WTC11 (cell line): ENCODE measurements at regions not wholly inside any gene's neighbourhood (a gene's known extent, or its start where the extent isn't known, plus 50 kb on each side); places are given as distances from the start of the nearest gene placed in this dataset.

ENCODE experiments used
- ATAC-seq: fragments of 200-7000 bp; cut with Tn5 transposase; 2 replicates; pipeline ENCODE4 v1.10.0; 2021; ENCODE audit warnings: mild to moderate bottlenecking, moderate library complexity
- CTCF ChIA-PET: fragments of 300-600 bp; sonication (Branson Sonifier 250); formaldehyde crosslinking; loops from one replicate; lab custom pipeline; 2021; ENCODE audit warnings: antibody characterized with exemption; lab: Charles Lee
- POLR2A ChIA-PET: fragments of 350-600 bp; sonication (Branson Sonifier 250); formaldehyde crosslinking; loops from one replicate; lab custom pipeline; 2021; ENCODE audit warnings: antibody characterized with exemption; lab: Charles Lee
- DNase-seq: peaks from one replicate; pipeline ENCODE4 v3.0.0; 2021; ENCODE audit warnings: low spot score
- H3K27ac Mint-ChIP-seq: 2 replicates; pipeline ENCODE4 v1.8.0; 2021; ENCODE audit warnings: mixed read lengths
- H3K27me3 Mint-ChIP-seq: 2 replicates; pipeline ENCODE4 v1.8.0; 2021; ENCODE audit warnings: low read depth, mild to moderate bottlenecking, moderate library complexity, mixed read lengths
- H3K36me3 Mint-ChIP-seq: 2 replicates; pipeline ENCODE4 v1.8.0; 2021; ENCODE audit warnings: mixed read lengths
- H3K4me1 Mint-ChIP-seq: 2 replicates; pipeline ENCODE4 v1.8.0; 2022; ENCODE audit warnings: mixed read lengths
- H3K4me3 Mint-ChIP-seq: 2 replicates; pipeline ENCODE4 v1.8.0; 2021; ENCODE audit warnings: mild to moderate bottlenecking, moderate library complexity, mixed read lengths
- H3K9me3 Mint-ChIP-seq: 2 replicates; pipeline ENCODE4 v1.8.0; 2021; ENCODE audit warnings: mixed read lengths
- ATF1 ChIP-seq: sonication (generic); formaldehyde crosslinking; IDR thresholded peaks from 2 replicates; pipeline ENCODE4 v1.8.1; 2023; ENCODE audit warnings: mild to moderate bottlenecking, moderate library complexity, missing genetic modification reagents
- ATF2 ChIP-seq: sonication (generic); formaldehyde crosslinking; IDR thresholded peaks from 2 replicates; pipeline ENCODE4 v1.8.1; 2022; ENCODE audit warnings: low read depth, missing genetic modification reagents, borderline replicate concordance
- CREM ChIP-seq: sonication (generic); formaldehyde crosslinking; IDR thresholded peaks from 2 replicates; pipeline ENCODE4 v1.8.1; 2022; ENCODE audit warnings: mild to moderate bottlenecking, missing genetic modification reagents, moderate library complexity
- FOXK1 ChIP-seq: sonication (generic); formaldehyde crosslinking; IDR thresholded peaks from 2 replicates; pipeline ENCODE4 v1.8.0; 2022; ENCODE audit warnings: mild to moderate bottlenecking, moderate library complexity, missing genetic modification reagents
- FOXP1 ChIP-seq: sonication (generic); formaldehyde crosslinking; IDR thresholded peaks from 2 replicates; pipeline ENCODE4 v1.8.0; 2022; ENCODE audit warnings: missing genetic modification reagents, mild to moderate bottlenecking, moderate library complexity, borderline replicate concordance
- KAT7 ChIP-seq: sonication (generic); formaldehyde crosslinking; IDR thresholded peaks from 2 replicates; pipeline ENCODE4 v1.8.1; 2023; ENCODE audit warnings: missing genetic modification reagents, mild to moderate bottlenecking, borderline replicate concordance
- NR2C2 ChIP-seq: sonication (generic); formaldehyde crosslinking; IDR thresholded peaks from 2 replicates; pipeline ENCODE4 v1.8.0; 2022; ENCODE audit warnings: mild to moderate bottlenecking, missing genetic modification reagents
- SMAD3 ChIP-seq: sonication (generic); formaldehyde crosslinking; IDR thresholded peaks from 2 replicates; pipeline ENCODE4 v1.8.0; 2022; ENCODE audit warnings: missing genetic modification reagents, mild to moderate bottlenecking, borderline replicate concordance
- SMAD4 ChIP-seq: sonication (generic); formaldehyde crosslinking; IDR thresholded peaks from 2 replicates; pipeline ENCODE4 v1.8.0; 2022; ENCODE audit warnings: mild to moderate bottlenecking, missing genetic modification reagents
- SOX15 ChIP-seq: fragments of 250-450 bp; sonication (Bioruptor Pico); IDR thresholded peaks from 2 replicates; pipeline ENCODE4 v1.9.0; 2021; ENCODE audit warnings: mild to moderate bottlenecking
- TCF7 ChIP-seq: sonication (generic); formaldehyde crosslinking; IDR thresholded peaks from 2 replicates; pipeline ENCODE4 v1.8.0; 2022; ENCODE audit warnings: mild to moderate bottlenecking, low read depth, missing genetic modification reagents, moderate library complexity
- TEAD1 ChIP-seq: sonication (generic); formaldehyde crosslinking; IDR thresholded peaks from 2 replicates; pipeline ENCODE4 v1.8.0; 2022; ENCODE audit warnings: mild to moderate bottlenecking, missing genetic modification reagents
- TP53 ChIP-seq: sonication (generic); formaldehyde crosslinking; IDR thresholded peaks from 2 replicates; pipeline ENCODE4 v1.8.1; 2023; ENCODE audit warnings: mild to moderate bottlenecking, missing genetic modification reagents
- ZNF121 ChIP-seq: sonication (generic); formaldehyde crosslinking; IDR thresholded peaks from 2 replicates; pipeline ENCODE4 v1.8.0; 2023; ENCODE audit warnings: missing genetic modification reagents
- ZNF671 ChIP-seq: fragments of 250-450 bp; sonication (Bioruptor Pico); IDR thresholded peaks from 2 replicates; pipeline ENCODE4 v1.8.0; 2021; ENCODE audit warnings: mild to moderate bottlenecking
- TF ChIP-seq, protein P1 (sequence below): sonication (generic); formaldehyde crosslinking; IDR thresholded peaks from 2 replicates; pipeline ENCODE4 v1.8.0; 2022; ENCODE audit warnings: mild to moderate bottlenecking, missing genetic modification reagents
- TF ChIP-seq, protein P2 (sequence below): fragments of 200-600 bp; IDR thresholded peaks from 2 replicates; pipeline ENCODE4 v1.8.0; 2022; ENCODE audit warnings: antibody characterized with exemption
- TF ChIP-seq, protein P3 (sequence below): sonication (generic); formaldehyde crosslinking; IDR thresholded peaks from 2 replicates; pipeline ENCODE4 v1.8.1; 2022; ENCODE audit warnings: mild to moderate bottlenecking, missing genetic modification reagents, moderate library complexity, borderline replicate concordance
- TF ChIP-seq, protein P4 (sequence below): fragments of 250-450 bp; sonication (Bioruptor Pico); IDR thresholded peaks from 2 replicates; pipeline ENCODE4 v1.9.0; 2021; ENCODE audit warnings: moderate library complexity, mild to moderate bottlenecking, inconsistent platforms, borderline replicate concordance
- TF ChIP-seq, protein P5 (sequence below): sonication (generic); formaldehyde crosslinking; IDR thresholded peaks from 2 replicates; pipeline ENCODE4 v1.8.1; 2023; ENCODE audit warnings: mild to moderate bottlenecking, missing genetic modification reagents, borderline replicate concordance
- TF ChIP-seq, protein P6 (sequence below): fragments of 250-450 bp; sonication (Bioruptor Pico); IDR thresholded peaks from 2 replicates; pipeline ENCODE4 v1.9.0; 2021; ENCODE audit warnings: mild to moderate bottlenecking, borderline replicate concordance

- ChIA-PET CTCF (interaction anchor here (1.4 kb wide), 1 partner anchor 401 kb away, joined by 3 read pairs; no protein-coding TSS in a partner anchor), POLR2A (no interaction called here)
- Mint-ChIP-seq H3K4me1 (peaks cover 22% of the 10 kb centered on the region), H3K27me3 (no peaks in the 10 kb centered on the region; the same call in 1 of the 2 replicates), H3K4me3 (no peak overlapping the region), H3K27ac (no peak overlapping the region), H3K36me3 (no peaks in the 10 kb centered on the region), H3K9me3 (no peaks in the 10 kb centered on the region)
- DNase-seq (no peak), ATAC-seq (no peak)
- no peak for TF ChIP-seq SOX15
- no peak for TF ChIP-seq ATF2
- TF ChIP-seq, protein P1, sequence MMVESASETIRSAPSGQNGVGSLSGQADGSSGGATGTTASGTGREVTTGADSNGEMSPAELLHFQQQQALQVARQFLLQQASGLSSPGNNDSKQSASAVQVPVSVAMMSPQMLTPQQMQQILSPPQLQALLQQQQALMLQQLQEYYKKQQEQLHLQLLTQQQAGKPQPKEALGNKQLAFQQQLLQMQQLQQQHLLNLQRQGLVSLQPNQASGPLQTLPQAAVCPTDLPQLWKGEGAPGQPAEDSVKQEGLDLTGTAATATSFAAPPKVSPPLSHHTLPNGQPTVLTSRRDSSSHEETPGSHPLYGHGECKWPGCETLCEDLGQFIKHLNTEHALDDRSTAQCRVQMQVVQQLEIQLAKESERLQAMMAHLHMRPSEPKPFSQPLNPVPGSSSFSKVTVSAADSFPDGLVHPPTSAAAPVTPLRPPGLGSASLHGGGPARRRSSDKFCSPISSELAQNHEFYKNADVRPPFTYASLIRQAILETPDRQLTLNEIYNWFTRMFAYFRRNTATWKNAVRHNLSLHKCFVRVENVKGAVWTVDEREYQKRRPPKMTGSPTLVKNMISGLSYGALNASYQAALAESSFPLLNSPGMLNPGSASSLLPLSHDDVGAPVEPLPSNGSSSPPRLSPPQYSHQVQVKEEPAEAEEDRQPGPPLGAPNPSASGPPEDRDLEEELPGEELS (CRISPR knock-in tag) = no peak
- no peak for TF ChIP-seq SMAD4 (CRISPR knock-in tag)
- TF ChIP-seq ZNF121 (CRISPR knock-in tag) = no peak
- TF ChIP-seq FOXP1 = no peak
- TF ChIP-seq CREM (CRISPR knock-in tag) = no peak
- TF ChIP-seq SMAD3 (CRISPR knock-in tag) = no peak
- TF ChIP-seq KAT7 (CRISPR knock-in tag) = no peak
- TF ChIP-seq, protein P2, sequence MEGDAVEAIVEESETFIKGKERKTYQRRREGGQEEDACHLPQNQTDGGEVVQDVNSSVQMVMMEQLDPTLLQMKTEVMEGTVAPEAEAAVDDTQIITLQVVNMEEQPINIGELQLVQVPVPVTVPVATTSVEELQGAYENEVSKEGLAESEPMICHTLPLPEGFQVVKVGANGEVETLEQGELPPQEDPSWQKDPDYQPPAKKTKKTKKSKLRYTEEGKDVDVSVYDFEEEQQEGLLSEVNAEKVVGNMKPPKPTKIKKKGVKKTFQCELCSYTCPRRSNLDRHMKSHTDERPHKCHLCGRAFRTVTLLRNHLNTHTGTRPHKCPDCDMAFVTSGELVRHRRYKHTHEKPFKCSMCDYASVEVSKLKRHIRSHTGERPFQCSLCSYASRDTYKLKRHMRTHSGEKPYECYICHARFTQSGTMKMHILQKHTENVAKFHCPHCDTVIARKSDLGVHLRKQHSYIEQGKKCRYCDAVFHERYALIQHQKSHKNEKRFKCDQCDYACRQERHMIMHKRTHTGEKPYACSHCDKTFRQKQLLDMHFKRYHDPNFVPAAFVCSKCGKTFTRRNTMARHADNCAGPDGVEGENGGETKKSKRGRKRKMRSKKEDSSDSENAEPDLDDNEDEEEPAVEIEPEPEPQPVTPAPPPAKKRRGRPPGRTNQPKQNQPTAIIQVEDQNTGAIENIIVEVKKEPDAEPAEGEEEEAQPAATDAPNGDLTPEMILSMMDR = no peak
- TF ChIP-seq, protein P3, sequence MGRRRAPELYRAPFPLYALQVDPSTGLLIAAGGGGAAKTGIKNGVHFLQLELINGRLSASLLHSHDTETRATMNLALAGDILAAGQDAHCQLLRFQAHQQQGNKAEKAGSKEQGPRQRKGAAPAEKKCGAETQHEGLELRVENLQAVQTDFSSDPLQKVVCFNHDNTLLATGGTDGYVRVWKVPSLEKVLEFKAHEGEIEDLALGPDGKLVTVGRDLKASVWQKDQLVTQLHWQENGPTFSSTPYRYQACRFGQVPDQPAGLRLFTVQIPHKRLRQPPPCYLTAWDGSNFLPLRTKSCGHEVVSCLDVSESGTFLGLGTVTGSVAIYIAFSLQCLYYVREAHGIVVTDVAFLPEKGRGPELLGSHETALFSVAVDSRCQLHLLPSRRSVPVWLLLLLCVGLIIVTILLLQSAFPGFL (CRISPR knock-in tag) = no peak
- no peak for TF ChIP-seq FOXK1
- TF ChIP-seq TP53 (CRISPR knock-in tag) = no peak
Observed at GRCh38 chr12:13581031-13581430, 384.5 kb downstream of the EMP1 start.

GRCh38 chr12:13580206-13580605 is 383.7 kb downstream of the EMP1 start:
- Mint-ChIP-seq H3K27me3 (no peaks in the 10 kb centered on the region; the same call in 1 of the 2 replicates), H3K4me1 (peaks cover 19% of the 10 kb centered on the region), H3K4me3 (no peak overlapping the region), H3K9me3 (no peaks in the 10 kb centered on the region), H3K36me3 (no peaks in the 10 kb centered on the region), H3K27ac (no peak overlapping the region)
- DNase-seq = no peak
- no peak for ATAC-seq
- ChIA-PET CTCF (interaction anchor here (1.4 kb wide), 1 partner anchor 402 kb away, joined by 5 read pairs; the partner anchor contains the start of gene GRIN2B), POLR2A (no interaction called here)
- TF ChIP-seq ATF1 (CRISPR knock-in tag) = no peak
- TF ChIP-seq, protein P4, sequence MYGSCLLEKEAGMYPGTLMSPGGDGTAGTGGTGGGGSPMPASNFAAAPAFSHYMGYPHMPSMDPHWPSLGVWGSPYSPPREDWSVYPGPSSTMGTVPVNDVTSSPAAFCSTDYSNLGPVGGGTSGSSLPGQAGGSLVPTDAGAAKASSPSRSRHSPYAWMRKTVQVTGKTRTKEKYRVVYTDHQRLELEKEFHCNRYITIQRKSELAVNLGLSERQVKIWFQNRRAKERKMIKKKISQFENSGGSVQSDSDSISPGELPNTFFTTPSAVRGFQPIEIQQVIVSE (CRISPR knock-in tag) = no peak
- TF ChIP-seq ZNF671 (CRISPR knock-in tag) = no peak
- no peak for TF ChIP-seq TEAD1 (CRISPR knock-in tag)
- TF ChIP-seq, protein P5, sequence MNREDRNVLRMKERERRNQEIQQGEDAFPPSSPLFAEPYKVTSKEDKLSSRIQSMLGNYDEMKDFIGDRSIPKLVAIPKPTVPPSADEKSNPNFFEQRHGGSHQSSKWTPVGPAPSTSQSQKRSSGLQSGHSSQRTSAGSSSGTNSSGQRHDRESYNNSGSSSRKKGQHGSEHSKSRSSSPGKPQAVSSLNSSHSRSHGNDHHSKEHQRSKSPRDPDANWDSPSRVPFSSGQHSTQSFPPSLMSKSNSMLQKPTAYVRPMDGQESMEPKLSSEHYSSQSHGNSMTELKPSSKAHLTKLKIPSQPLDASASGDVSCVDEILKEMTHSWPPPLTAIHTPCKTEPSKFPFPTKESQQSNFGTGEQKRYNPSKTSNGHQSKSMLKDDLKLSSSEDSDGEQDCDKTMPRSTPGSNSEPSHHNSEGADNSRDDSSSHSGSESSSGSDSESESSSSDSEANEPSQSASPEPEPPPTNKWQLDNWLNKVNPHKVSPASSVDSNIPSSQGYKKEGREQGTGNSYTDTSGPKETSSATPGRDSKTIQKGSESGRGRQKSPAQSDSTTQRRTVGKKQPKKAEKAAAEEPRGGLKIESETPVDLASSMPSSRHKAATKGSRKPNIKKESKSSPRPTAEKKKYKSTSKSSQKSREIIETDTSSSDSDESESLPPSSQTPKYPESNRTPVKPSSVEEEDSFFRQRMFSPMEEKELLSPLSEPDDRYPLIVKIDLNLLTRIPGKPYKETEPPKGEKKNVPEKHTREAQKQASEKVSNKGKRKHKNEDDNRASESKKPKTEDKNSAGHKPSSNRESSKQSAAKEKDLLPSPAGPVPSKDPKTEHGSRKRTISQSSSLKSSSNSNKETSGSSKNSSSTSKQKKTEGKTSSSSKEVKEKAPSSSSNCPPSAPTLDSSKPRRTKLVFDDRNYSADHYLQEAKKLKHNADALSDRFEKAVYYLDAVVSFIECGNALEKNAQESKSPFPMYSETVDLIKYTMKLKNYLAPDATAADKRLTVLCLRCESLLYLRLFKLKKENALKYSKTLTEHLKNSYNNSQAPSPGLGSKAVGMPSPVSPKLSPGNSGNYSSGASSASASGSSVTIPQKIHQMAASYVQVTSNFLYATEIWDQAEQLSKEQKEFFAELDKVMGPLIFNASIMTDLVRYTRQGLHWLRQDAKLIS = no peak
- TF ChIP-seq TCF7 (CRISPR knock-in tag) = no peak
- TF ChIP-seq, protein P6, sequence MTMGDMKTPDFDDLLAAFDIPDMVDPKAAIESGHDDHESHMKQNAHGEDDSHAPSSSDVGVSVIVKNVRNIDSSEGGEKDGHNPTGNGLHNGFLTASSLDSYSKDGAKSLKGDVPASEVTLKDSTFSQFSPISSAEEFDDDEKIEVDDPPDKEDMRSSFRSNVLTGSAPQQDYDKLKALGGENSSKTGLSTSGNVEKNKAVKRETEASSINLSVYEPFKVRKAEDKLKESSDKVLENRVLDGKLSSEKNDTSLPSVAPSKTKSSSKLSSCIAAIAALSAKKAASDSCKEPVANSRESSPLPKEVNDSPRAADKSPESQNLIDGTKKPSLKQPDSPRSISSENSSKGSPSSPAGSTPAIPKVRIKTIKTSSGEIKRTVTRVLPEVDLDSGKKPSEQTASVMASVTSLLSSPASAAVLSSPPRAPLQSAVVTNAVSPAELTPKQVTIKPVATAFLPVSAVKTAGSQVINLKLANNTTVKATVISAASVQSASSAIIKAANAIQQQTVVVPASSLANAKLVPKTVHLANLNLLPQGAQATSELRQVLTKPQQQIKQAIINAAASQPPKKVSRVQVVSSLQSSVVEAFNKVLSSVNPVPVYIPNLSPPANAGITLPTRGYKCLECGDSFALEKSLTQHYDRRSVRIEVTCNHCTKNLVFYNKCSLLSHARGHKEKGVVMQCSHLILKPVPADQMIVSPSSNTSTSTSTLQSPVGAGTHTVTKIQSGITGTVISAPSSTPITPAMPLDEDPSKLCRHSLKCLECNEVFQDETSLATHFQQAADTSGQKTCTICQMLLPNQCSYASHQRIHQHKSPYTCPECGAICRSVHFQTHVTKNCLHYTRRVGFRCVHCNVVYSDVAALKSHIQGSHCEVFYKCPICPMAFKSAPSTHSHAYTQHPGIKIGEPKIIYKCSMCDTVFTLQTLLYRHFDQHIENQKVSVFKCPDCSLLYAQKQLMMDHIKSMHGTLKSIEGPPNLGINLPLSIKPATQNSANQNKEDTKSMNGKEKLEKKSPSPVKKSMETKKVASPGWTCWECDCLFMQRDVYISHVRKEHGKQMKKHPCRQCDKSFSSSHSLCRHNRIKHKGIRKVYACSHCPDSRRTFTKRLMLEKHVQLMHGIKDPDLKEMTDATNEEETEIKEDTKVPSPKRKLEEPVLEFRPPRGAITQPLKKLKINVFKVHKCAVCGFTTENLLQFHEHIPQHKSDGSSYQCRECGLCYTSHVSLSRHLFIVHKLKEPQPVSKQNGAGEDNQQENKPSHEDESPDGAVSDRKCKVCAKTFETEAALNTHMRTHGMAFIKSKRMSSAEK (CRISPR knock-in tag) = no peak
- TF ChIP-seq NR2C2 (CRISPR knock-in tag) = no peak
